ENCODE measurements at regions not wholly inside any gene's neighbourhood (a gene's known extent, or its start where the extent isn't known, plus 50 kb on each side); places are given as distances from the start of the nearest gene placed in this dataset.

- no peak overlapping the region for H3K4me3 Mint-ChIP-seq
- no peaks in the 10 kb centered on the region for H3K9me3 Mint-ChIP-seq
- peaks cover 3% of the 10 kb centered on the region for H3K27me3 Mint-ChIP-seq (ENCODE audit: low read depth)
- no peak for TF ChIP-seq CTCF (IDR thresholded peaks at IDR 0.05; ENCODE audit: unreplicated experiment in 3 of 3)
- H3K4me1 Mint-ChIP-seq = peaks cover 46% of the 10 kb centered on the region
- peak overlapping the region; percentile 23 to 58 (median 55) for H3K27ac Mint-ChIP-seq
- no peaks in the 10 kb centered on the region for H3K36me3 Mint-ChIP-seq (ENCODE audit: low read depth)
Measured at GRCh38 chr18:1011349-1011748, 106.7 kb downstream of the ADCYAP1 start.

GRCh38 chr18:1012775-1013174 is 108.1 kb downstream of the ADCYAP1 start:
- peak overlapping the region in 1 of 3 experiments; percentile 27 for H3K27ac Mint-ChIP-seq
- no peaks in the 10 kb centered on the region for H3K36me3 Mint-ChIP-seq (ENCODE audit: low read depth)
- peaks cover 3% of the 10 kb centered on the region for H3K27me3 Mint-ChIP-seq (ENCODE audit: low read depth)
- TF ChIP-seq CTCF (IDR thresholded peaks at IDR 0.05; ENCODE audit: unreplicated experiment in 3 of 3) = no peak
- peaks cover 60% of the 10 kb centered on the region for H3K4me1 Mint-ChIP-seq
- no peaks in the 10 kb centered on the region for H3K9me3 Mint-ChIP-seq
- H3K4me3 Mint-ChIP-seq = no peak overlapping the region

GRCh38 chr18:1013951-1014350 is 109.3 kb downstream of the ADCYAP1 start:
- Mint-ChIP-seq H3K4me1 (peaks cover 72% of the 10 kb centered on the region), H3K27ac (peak overlapping the region; percentile 65 to 94 (median 79)), H3K36me3 (ENCODE audit: low read depth) (no peaks in the 10 kb centered on the region), H3K9me3 (no peaks in the 10 kb centered on the region), H3K27me3 (ENCODE audit: low read depth) (peaks cover 3% of the 10 kb centered on the region), H3K4me3 (no peak overlapping the region)
- TF ChIP-seq CTCF (IDR thresholded peaks at IDR 0.05; ENCODE audit: unreplicated experiment in 3 of 3) = no peak

- no peaks in the 10 kb centered on the region for H3K36me3 Mint-ChIP-seq (ENCODE audit: low read depth)
- H3K9me3 Mint-ChIP-seq = no peaks in the 10 kb centered on the region
- peaks cover 78% of the 10 kb centered on the region for H3K4me1 Mint-ChIP-seq
- H3K27me3 Mint-ChIP-seq (ENCODE audit: low read depth) = peaks cover 3% of the 10 kb centered on the region
- peak overlapping the region; percentile 65 to 94 (median 79) for H3K27ac Mint-ChIP-seq
- no peak for TF ChIP-seq CTCF (IDR thresholded peaks at IDR 0.05; ENCODE audit: unreplicated experiment in 3 of 3)
- peak overlapping the region in 1 of 3 experiments; percentile 16 for H3K4me3 Mint-ChIP-seq
Measured at GRCh38 chr18:1014509-1014908, 109.8 kb downstream of the ADCYAP1 start.

GRCh38 chr18:1014951-1015624 is 110.4 kb downstream of the ADCYAP1 start:
- Mint-ChIP-seq H3K9me3 (no peaks in the 10 kb centered on the region), H3K4me1 (peaks cover 77% of the 10 kb centered on the region), H3K27ac (peak overlapping the region; percentile 65 to 94 (median 78)), H3K36me3 (ENCODE audit: low read depth) (no peaks in the 10 kb centered on the region), H3K4me3 (peak overlapping the region in 1 of 3 experiments; percentile 3), H3K27me3 (ENCODE audit: low read depth) (peaks cover 3% of the 10 kb centered on the region)
- no peak for TF ChIP-seq CTCF (IDR thresholded peaks at IDR 0.05; ENCODE audit: unreplicated experiment in 3 of 3)

GRCh38 chr18:1015777-1016176 is 111.1 kb downstream of the ADCYAP1 start:
- TF ChIP-seq CTCF (IDR thresholded peaks at IDR 0.05; ENCODE audit: unreplicated experiment in 3 of 3) = no peak
- peak overlapping the region; percentile 65 to 94 (median 78) for H3K27ac Mint-ChIP-seq
- no peak overlapping the region for H3K4me3 Mint-ChIP-seq
- peaks cover 3% of the 10 kb centered on the region for H3K27me3 Mint-ChIP-seq (ENCODE audit: low read depth)
- H3K9me3 Mint-ChIP-seq = no peaks in the 10 kb centered on the region
- peaks cover 74% of the 10 kb centered on the region for H3K4me1 Mint-ChIP-seq
- H3K36me3 Mint-ChIP-seq (ENCODE audit: low read depth) = no peaks in the 10 kb centered on the region

Measured in nephron (organoid).